ENCODE measurements at regions not wholly inside any gene's neighbourhood (a gene's known extent, or its start where the extent isn't known, plus 50 kb on each side); places are given as distances from the start of the nearest gene placed in this dataset.
"Not testable (repeated sequence)": the region's sequence is repeated elsewhere in the genome, so short reads cannot be mapped to it uniquely, and the experiment has no call there.

GRCh38 chr13:73162912-73163911 lies 104.4 kb downstream of the KLF5 start:
- Histone ChIP-seq H3K27ac (no peak overlapping the region), H3K4me3 (no peak overlapping the region), H3K9me3 (no peaks in the 10 kb centered on the region), H3K36me3 (replicated peaks in 1 of 2; ENCODE audit: insufficient read depth in 1 of 2, low read depth in 2 of 2) (no peaks in the 10 kb centered on the region), H3K4me1 (no peaks in the 10 kb centered on the region), H3K27me3 (no peaks in the 10 kb centered on the region)
- no peak for TF ChIP-seq POLR2A (IDR thresholded peaks at IDR 0.05)
- no peak for TF ChIP-seq CTCF (IDR thresholded peaks at IDR 0.05)
- ATAC-seq (no peak), DNase-seq (no peak)
- intact Hi-C loops (cut with DNase I) = no loop called here
- WGBS, 2 donors = 66 to 68% methylated on average over 2 of the region's 2 CpGs

- H3K27me3 ChIP-seq; H3K36me3 ChIP-seq (replicated peaks in 1 of 2; ENCODE audit: insufficient read depth in 1 of 2, low read depth in 2 of 2); H3K4me3 ChIP-seq; H3K27ac ChIP-seq; ATAC-seq; H3K9me3 ChIP-seq; intact Hi-C loops (cut with DNase I); H3K4me1 ChIP-seq; DNase-seq: not testable (repeated sequence)
- 84 to 93% methylated on average over 5 of the region's 5 CpGs for WGBS, 2 donors
These were observed 101.7 kb downstream of the KLF5 start for GRCh38 chr13:73160371-73161031.

- TF ChIP-seq CTCF (IDR thresholded peaks at IDR 0.05) (no peak), POLR2A (IDR thresholded peaks at IDR 0.05) (no peak)
- Histone ChIP-seq H3K27ac (no peak overlapping the region), H3K9me3 (no peaks in the 10 kb centered on the region), H3K4me1 (no peaks in the 10 kb centered on the region), H3K4me3 (no peak overlapping the region), H3K36me3 (replicated peaks in 1 of 2; ENCODE audit: insufficient read depth in 1 of 2, low read depth in 2 of 2) (no peaks in the 10 kb centered on the region), H3K27me3 (no peaks in the 10 kb centered on the region)
- ATAC-seq (no peak), DNase-seq (no peak)
- intact Hi-C loops (cut with DNase I) = no loop called here
These were observed 100.0 kb downstream of the KLF5 start for GRCh38 chr13:73158851-73159250.

GRCh38 chr13:73157031-73157430 lies 98.2 kb downstream of the KLF5 start:
- H3K27me3 ChIP-seq = no peaks in the 10 kb centered on the region
- H3K9me3 ChIP-seq = no peaks in the 10 kb centered on the region
- H3K27ac ChIP-seq = no peak overlapping the region
- ATAC-seq (no peak), DNase-seq (no peak)
- no peak for TF ChIP-seq CTCF (IDR thresholded peaks at IDR 0.05)
- TF ChIP-seq POLR2A (IDR thresholded peaks at IDR 0.05) = no peak
- no peaks in the 10 kb centered on the region for H3K4me1 ChIP-seq
- no peaks in the 10 kb centered on the region for H3K36me3 ChIP-seq (replicated peaks in 1 of 2; ENCODE audit: insufficient read depth in 1 of 2, low read depth in 2 of 2)
- H3K4me3 ChIP-seq = no peak overlapping the region
- WGBS, 2 donors = 49% methylated on average over 2 of the region's 2 CpGs
- intact Hi-C loops (cut with DNase I) = no loop called here

- no peak for ATAC-seq
- 90 to 94% methylated on average over 2 of the region's 2 CpGs for WGBS, 2 donors
- DNase-seq = no peak
- Histone ChIP-seq H3K4me1 (peaks cover 5% of the 10 kb centered on the region), H3K27ac (no peak overlapping the region), H3K9me3 (no peaks in the 10 kb centered on the region), H3K27me3 (no peaks in the 10 kb centered on the region), H3K4me3 (no peak overlapping the region), H3K36me3 (replicated peaks in 1 of 2; ENCODE audit: insufficient read depth in 1 of 2, low read depth in 2 of 2) (no peaks in the 10 kb centered on the region)
- no peak for TF ChIP-seq POLR2A (IDR thresholded peaks at IDR 0.05)
- TF ChIP-seq CTCF (IDR thresholded peaks at IDR 0.05) = no peak
- intact Hi-C loops (cut with DNase I) = no loop called here
These were observed 87.9 kb downstream of the KLF5 start for GRCh38 chr13:73146707-73147106.

Data from body of pancreas (tissue), 4 donors.